IMR-90 (cell line): ENCODE measurements at regions not wholly inside any gene's neighbourhood (a gene's known extent, or its start where the extent isn't known, plus 50 kb on each side); places are given as distances from the start of the nearest gene placed in this dataset.

Experiments used
- ATAC-seq: fragments of 200-7000 bp; cut with Tn5 transposase; 2 replicates; pipeline ENCODE4 v1.9.1; 2020; ENCODE audit warnings: low read depth, mild to moderate bottlenecking, moderate library complexity
- BruUV-seq: library from RNA; stranded (reverse); fragments of 400-500 nt; replicated peaks from 2 replicates; lab custom pipeline; 2021; lab: Mats Ljungman, UMichigan
- CTCF ChIA-PET: fragments of 300-600 bp; formaldehyde crosslinking; extraction: SDS; loops from one replicate; lab custom pipeline; 2021; ENCODE audit warnings: antibody characterized with exemption; lab: Yijun Ruan, JAX
- POLR2A ChIA-PET: fragments of 300-600 bp; sonication (Branson Sonifier 250); formaldehyde crosslinking; loops from one replicate; lab custom pipeline; 2022; ENCODE audit warnings: antibody characterized with exemption; ENCODE audit not compliant: unreplicated experiment; lab: Charles Lee
- DNase-seq: peaks from one replicate; pipeline ENCODE4 v3.0.0; 2013
- H2AFZ ChIP-seq: replicated peaks from 2 replicates; pipeline ENCODE3; 2013; ENCODE audit warnings: low read length, mild to moderate bottlenecking; ENCODE audit not compliant: poor library complexity
- H2AK5ac ChIP-seq: 2 replicates; pipeline ENCODE4 v1.6.1; 2013; ENCODE audit warnings: low read depth, low read length, inconsistent platforms
- H2AK9ac ChIP-seq: replicated peaks from 2 replicates; pipeline ENCODE3; 2013; ENCODE audit warnings: mild to moderate bottlenecking, low read depth, low read length, moderate library complexity; ENCODE audit not compliant: poor library complexity
- H2BK120ac ChIP-seq: 2 replicates; pipeline ENCODE4 v1.6.1; 2013; ENCODE audit warnings: low read depth, low read length, inconsistent platforms
- H2BK15ac ChIP-seq: 3 replicates; pipeline ENCODE4 v1.6.1; 2013; ENCODE audit warnings: low read depth, low read length, inconsistent platforms
- H2BK20ac ChIP-seq: 2 replicates; pipeline ENCODE4 v1.6.1; 2013; ENCODE audit warnings: low read depth, mild to moderate bottlenecking, inconsistent platforms, low read length, moderate library complexity
- H2BK5ac ChIP-seq: 2 replicates; pipeline ENCODE4 v1.6.1; 2013; ENCODE audit warnings: mild to moderate bottlenecking, low read depth, low read length, inconsistent platforms; ENCODE audit not compliant: poor library complexity, severe bottlenecking
- H3K14ac ChIP-seq: replicated peaks from 2 replicates; pipeline ENCODE4 v1.6.1; 2013; ENCODE audit warnings: low read depth, low read length, inconsistent platforms
- H3K18ac ChIP-seq: 2 replicates; pipeline ENCODE4 v1.6.1; 2013; ENCODE audit warnings: low read depth, low read length, control low read depth
- H3K23ac ChIP-seq: 2 replicates; pipeline ENCODE4 v1.6.1; 2013; ENCODE audit warnings: low read depth, low read length, inconsistent platforms
- H3K27ac ChIP-seq: 2 replicates; pipeline ENCODE4 v1.5.1; 2013; ENCODE audit warnings: mild to moderate bottlenecking, control low read depth, low read length; ENCODE audit not compliant: insufficient read depth
- H3K27me3 ChIP-seq: 2 replicates; pipeline ENCODE4 v1.6.1; 2013; ENCODE audit warnings: low read length; ENCODE audit not compliant: control insufficient read depth, insufficient read depth
- H3K36me3 ChIP-seq: 2 replicates; pipeline ENCODE4 v1.6.1; 2013; ENCODE audit warnings: low read length, mixed read lengths; ENCODE audit not compliant: control insufficient read depth, insufficient read depth
- H3K4ac ChIP-seq: 2 replicates; pipeline ENCODE4 v1.6.1; 2013; ENCODE audit warnings: low read depth, low read length, inconsistent platforms
- H3K4me1 ChIP-seq: 2 replicates; pipeline ENCODE4 v1.6.1; 2013; ENCODE audit warnings: low read length, mixed read lengths; ENCODE audit not compliant: control insufficient read depth, insufficient read depth
- H3K4me2 ChIP-seq: 2 replicates; pipeline ENCODE4 v1.6.1; 2013; ENCODE audit warnings: low read depth, mild to moderate bottlenecking, control low read depth, low read length, moderate library complexity
- H3K4me3 ChIP-seq: 2 replicates; pipeline ENCODE4 v1.5.1; 2013; ENCODE audit warnings: low read depth, mild to moderate bottlenecking, control low read depth, low read length, moderate library complexity; ENCODE audit not compliant: insufficient read depth
- H3K56ac ChIP-seq: 2 replicates; pipeline ENCODE4 v1.6.1; 2013; ENCODE audit warnings: low read length, inconsistent platforms; ENCODE audit not compliant: insufficient read depth; ENCODE audit errors: extremely low read depth
- H3K79me1 ChIP-seq, 2 experiments: 2 replicates each; pipeline ENCODE4 v1.6.1; 2013; ENCODE audit warnings: low read length in 2 of 2, inconsistent platforms in 1 of 2, low read depth in 1 of 2
- H3K9ac ChIP-seq: 2 replicates; pipeline ENCODE4 v1.6.1; 2013; ENCODE audit warnings: low read depth, low read length, control low read depth
- H3K9me1 ChIP-seq: 2 replicates; pipeline ENCODE4 v1.6.1; 2013; ENCODE audit warnings: low read length, inconsistent platforms; ENCODE audit not compliant: insufficient read depth
- H3K9me3 ChIP-seq: 2 replicates; pipeline ENCODE4 v1.6.1; 2013; ENCODE audit warnings: low read length; ENCODE audit not compliant: control insufficient read depth, insufficient read depth
- H4K20me1 ChIP-seq: 2 replicates; pipeline ENCODE4 v1.6.1; 2013; ENCODE audit warnings: low read length, inconsistent platforms; ENCODE audit not compliant: insufficient read depth
- H4K5ac ChIP-seq: 2 replicates; pipeline ENCODE4 v1.6.1; 2013; ENCODE audit warnings: mild to moderate bottlenecking, low read depth, low read length, control low read depth
- H4K8ac ChIP-seq, 2 experiments: 2 replicates each; pipeline ENCODE4 v1.6.1; 2013; ENCODE audit warnings: low read depth in 2 of 2, low read length in 2 of 2, control low read depth in 1 of 2, inconsistent platforms in 1 of 2
- H4K91ac ChIP-seq: 2 replicates; pipeline ENCODE4 v1.6.1; 2013; ENCODE audit warnings: low read depth, low read length, inconsistent platforms; ENCODE audit not compliant: insufficient read depth
- CEBPB ChIP-seq: IDR thresholded peaks from 2 replicates; pipeline ENCODE4 v1.6.1; 2012; ENCODE audit warnings: low read depth, low read length, improper control_type of control experiment
- ELK1 ChIP-seq: fragments of 150-350 bp; IDR thresholded peaks from 2 replicates; pipeline ENCODE4 v1.6.1; 2016; ENCODE audit warnings: low read depth, mild to moderate bottlenecking, low read length, moderate library complexity, borderline replicate concordance
- FOS ChIP-seq: fragments of 150-350 bp; IDR thresholded peaks from 2 replicates; pipeline ENCODE4 v1.6.1; 2016; ENCODE audit warnings: low read depth, low read length
- MAZ ChIP-seq: IDR thresholded peaks from 2 replicates; pipeline ENCODE4 v1.6.1; 2012; ENCODE audit warnings: low read depth, mild to moderate bottlenecking, low read length, improper control_type of control experiment, moderate library complexity, borderline replicate concordance
- MXI1 ChIP-seq: IDR thresholded peaks from 2 replicates; pipeline ENCODE4 v1.6.1; 2012; ENCODE audit warnings: low read depth, mild to moderate bottlenecking, low read length, moderate library complexity, borderline replicate concordance
- NFE2L2 ChIP-seq: fragments of 150-350 bp; IDR thresholded peaks from 2 replicates; pipeline ENCODE4 v1.6.1; 2016; ENCODE audit warnings: low read depth, mild to moderate bottlenecking, low read length
- POLR2A ChIP-seq: IDR thresholded peaks from 2 replicates; pipeline ENCODE4 v1.6.1; 2012; ENCODE audit warnings: mild to moderate bottlenecking, low read depth, low read length
- RAD21 ChIP-seq: IDR thresholded peaks from 2 replicates; pipeline ENCODE4 v1.6.1; 2012; ENCODE audit warnings: low read length, improper control_type of control experiment
- SMC3 ChIP-seq: fragments of 150-350 bp; IDR thresholded peaks from 2 replicates; pipeline ENCODE4 v1.6.1; 2016; ENCODE audit warnings: low read depth, mild to moderate bottlenecking, antibody characterized with exemption, low read length, moderate library complexity
- USF2 ChIP-seq: fragments of 150-350 bp; IDR thresholded peaks from 2 replicates; pipeline ENCODE4 v1.6.1; 2017; ENCODE audit warnings: mild to moderate bottlenecking, antibody characterized with exemption, low read length, low read depth
- dilution Hi-C: fragments of 300-500 bp; cut with HindIII; formaldehyde crosslinking; loops from one replicate; pipeline ENCODE4 v1.14.3; 2018; ENCODE audit warnings: low sequenced_read_pairs; ENCODE audit not compliant: unreplicated experiment
- in situ Hi-C: fragments of 300-500 bp; cut with MboI; formaldehyde crosslinking; loops from 3 replicates; pipeline ENCODE4 v1.14.3; 2019; ENCODE audit warnings: low sequenced_read_pairs, inconsistent platforms, mixed read lengths
- intact Hi-C: fragments of 100-400 bp; cut with micrococcal nuclease; formaldehyde crosslinking; loops from 2 replicates; pipeline ENCODE4 v1.10.0; 2022

- no peak overlapping the region for H4K91ac ChIP-seq
- H2BK120ac ChIP-seq, result no peak overlapping the region
- H3K14ac ChIP-seq, result no peak overlapping the region
- no peak overlapping the region for H4K5ac ChIP-seq
- H3K9me1 ChIP-seq, result no peaks in the 10 kb centered on the region
- H3K4me2 ChIP-seq, result no peak overlapping the region
- H2BK20ac ChIP-seq, result no peak overlapping the region
- H2BK5ac ChIP-seq, result no peak overlapping the region
- H3K4ac ChIP-seq, result no peak overlapping the region
- no peaks in the 10 kb centered on the region for H4K20me1 ChIP-seq
- H3K36me3 ChIP-seq, result no peaks in the 10 kb centered on the region
- no peak overlapping the region for H3K56ac ChIP-seq
- in situ Hi-C loops, result no loop called here
- ChIA-PET CTCF (no interaction called here), POLR2A (no interaction called here)
- H3K4me3 ChIP-seq, result no peak overlapping the region
- H4K8ac ChIP-seq, result no peak overlapping the region
- ATAC-seq (no peak), DNase-seq (no peak)
- no TSS peak for BruUV-seq
- H3K79me1 ChIP-seq, result no peaks in the 10 kb centered on the region
- TF ChIP-seq FOS (no peak), MAZ (no peak), RAD21 (no peak), USF2 (no peak), CEBPB (no peak), SMC3 (no peak), MXI1 (no peak), NFE2L2 (no peak), POLR2A (no peak), ELK1 (no peak)
- no peak overlapping the region for H3K23ac ChIP-seq
- no peak overlapping the region for H3K18ac ChIP-seq
- dilution Hi-C loops, result no loop called here
- no peak overlapping the region for H2AK9ac ChIP-seq
- peaks cover 2% of the 10 kb centered on the region; the same call in 1 of the 2 replicates for H3K9me3 ChIP-seq
- H2BK15ac ChIP-seq, result no peak overlapping the region
- intact Hi-C loops, result no loop called here
- no peak overlapping the region for H2AK5ac ChIP-seq
- no peaks in the 10 kb centered on the region for H3K4me1 ChIP-seq
- no peak overlapping the region for H3K9ac ChIP-seq
- no peak overlapping the region for H3K27ac ChIP-seq
- no peaks in the 10 kb centered on the region for H3K27me3 ChIP-seq
- H2AFZ ChIP-seq, result no peak overlapping the region
These were observed 1573.0 kb upstream of the PRMT6 start for GRCh38 chr1:105483436-105483835.
